ENCODE measurements at regions not wholly inside any gene's neighbourhood (a gene's known extent, or its start where the extent isn't known, plus 50 kb on each side); places are given as distances from the start of the nearest gene placed in this dataset.
A peak's percentile ranks its signal among the peaks of the same experiment; 100 is the strongest.

GRCh38 chr18:28363124-28363523 lies 186.2 kb upstream of the CDH2 start:
- no peaks in the 10 kb centered on the region for H3K27me3 Mint-ChIP-seq (ENCODE audit: insufficient read depth, low read depth)
- H3K27ac Mint-ChIP-seq = no peak overlapping the region
- H3K9me3 Mint-ChIP-seq = peaks cover 2% of the 10 kb centered on the region

GRCh38 chr18:28359176-28359575 lies 182.2 kb upstream of the CDH2 start:
- no peaks in the 10 kb centered on the region for H3F3A ChIP-seq (ENCODE audit: low read depth)
- no peaks in the 10 kb centered on the region for H3K4me1 Mint-ChIP-seq
- H3K27ac ChIP-seq = no peak overlapping the region
- H3K27me3 Mint-ChIP-seq (ENCODE audit: insufficient read depth, low read depth) = no peaks in the 10 kb centered on the region
- no peaks in the 10 kb centered on the region for H3K4me1 ChIP-seq
- H3K79me2 ChIP-seq (ENCODE audit: low read depth) = no peaks in the 10 kb centered on the region
- no peak overlapping the region for H2AFZ ChIP-seq (replicated peaks)
- no peak overlapping the region for H3K4me3 Mint-ChIP-seq
- no peaks in the 10 kb centered on the region for H3K9me3 ChIP-seq (ENCODE audit: low read depth)
- H3K9ac ChIP-seq = no peak overlapping the region
- H3K4me2 ChIP-seq = no peak overlapping the region
- H3K27ac Mint-ChIP-seq = no peak overlapping the region
- DNase-seq (ENCODE audit: low spot score) = no peak
- TF ChIP-seq EZH2 (IDR thresholded peaks at IDR 0.05) = no peak
- TF ChIP-seq, protein P1, sequence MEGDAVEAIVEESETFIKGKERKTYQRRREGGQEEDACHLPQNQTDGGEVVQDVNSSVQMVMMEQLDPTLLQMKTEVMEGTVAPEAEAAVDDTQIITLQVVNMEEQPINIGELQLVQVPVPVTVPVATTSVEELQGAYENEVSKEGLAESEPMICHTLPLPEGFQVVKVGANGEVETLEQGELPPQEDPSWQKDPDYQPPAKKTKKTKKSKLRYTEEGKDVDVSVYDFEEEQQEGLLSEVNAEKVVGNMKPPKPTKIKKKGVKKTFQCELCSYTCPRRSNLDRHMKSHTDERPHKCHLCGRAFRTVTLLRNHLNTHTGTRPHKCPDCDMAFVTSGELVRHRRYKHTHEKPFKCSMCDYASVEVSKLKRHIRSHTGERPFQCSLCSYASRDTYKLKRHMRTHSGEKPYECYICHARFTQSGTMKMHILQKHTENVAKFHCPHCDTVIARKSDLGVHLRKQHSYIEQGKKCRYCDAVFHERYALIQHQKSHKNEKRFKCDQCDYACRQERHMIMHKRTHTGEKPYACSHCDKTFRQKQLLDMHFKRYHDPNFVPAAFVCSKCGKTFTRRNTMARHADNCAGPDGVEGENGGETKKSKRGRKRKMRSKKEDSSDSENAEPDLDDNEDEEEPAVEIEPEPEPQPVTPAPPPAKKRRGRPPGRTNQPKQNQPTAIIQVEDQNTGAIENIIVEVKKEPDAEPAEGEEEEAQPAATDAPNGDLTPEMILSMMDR (IDR thresholded peaks at IDR 0.05) = no peak
- no peaks in the 10 kb centered on the region for H3K27me3 ChIP-seq
- H3K4me3 ChIP-seq = no peak overlapping the region
- no peaks in the 10 kb centered on the region for H3K36me3 Mint-ChIP-seq
- peaks cover 2% of the 10 kb centered on the region for H3K9me3 Mint-ChIP-seq
- no peaks in the 10 kb centered on the region for H4K20me1 ChIP-seq (ENCODE audit: low read depth)
- H3K36me3 ChIP-seq = no peaks in the 10 kb centered on the region

More at GRCh38 chr18:28363124-28363523, 186.2 kb upstream of the CDH2 start:
- H3K4me3 Mint-ChIP-seq = no peak overlapping the region
- Histone ChIP-seq H3K9ac (no peak overlapping the region), H3K4me3 (no peak overlapping the region), H3K4me1 (no peaks in the 10 kb centered on the region), H3K27me3 (no peaks in the 10 kb centered on the region), H3K27ac (no peak overlapping the region), H3K79me2 (ENCODE audit: low read depth) (no peaks in the 10 kb centered on the region), H3K4me2 (no peak overlapping the region), H3F3A (ENCODE audit: low read depth) (no peaks in the 10 kb centered on the region), H4K20me1 (ENCODE audit: low read depth) (no peaks in the 10 kb centered on the region), H2AFZ (replicated peaks) (no peak overlapping the region), H3K9me3 (ENCODE audit: low read depth) (no peaks in the 10 kb centered on the region), H3K36me3 (no peaks in the 10 kb centered on the region)
- no peak for DNase-seq (ENCODE audit: low spot score)
- H3K4me1 Mint-ChIP-seq = peaks cover 4% of the 10 kb centered on the region
- no peaks in the 10 kb centered on the region for H3K36me3 Mint-ChIP-seq
- TF ChIP-seq EZH2 (IDR thresholded peaks at IDR 0.05) (no peak), EZH2phosphoT487 (IDR thresholded peaks at IDR 0.05) (no peak)
- TF ChIP-seq, protein P1 (IDR thresholded peaks at IDR 0.05) = no peak

- H3K9me3 ChIP-seq (ENCODE audit: low read depth) = no peaks in the 10 kb centered on the region
- peaks cover 2% of the 10 kb centered on the region for H3K9me3 Mint-ChIP-seq
- TF ChIP-seq, protein P1 (IDR thresholded peaks at IDR 0.05) = peak; percentile 53
- no peak for TF ChIP-seq EZH2 (IDR thresholded peaks at IDR 0.05)
- no peaks in the 10 kb centered on the region for H3K4me1 Mint-ChIP-seq
- no peak overlapping the region for H3K9ac ChIP-seq
- no peaks in the 10 kb centered on the region for H4K20me1 ChIP-seq (ENCODE audit: low read depth)
- H3F3A ChIP-seq (ENCODE audit: low read depth) = no peaks in the 10 kb centered on the region
- no peaks in the 10 kb centered on the region for H3K79me2 ChIP-seq (ENCODE audit: low read depth)
- H3K4me2 ChIP-seq = no peak overlapping the region
- H3K4me3 ChIP-seq = no peak overlapping the region
- no peaks in the 10 kb centered on the region for H3K27me3 ChIP-seq
- DNase-seq (ENCODE audit: low spot score) = peak; percentile 42
- H3K4me3 Mint-ChIP-seq = no peak overlapping the region
- no peaks in the 10 kb centered on the region for H3K36me3 ChIP-seq
- H2AFZ ChIP-seq (replicated peaks) = peak overlapping the region; percentile 55
- H3K27ac ChIP-seq = no peak overlapping the region
- no peak overlapping the region for H3K27ac Mint-ChIP-seq
- no peaks in the 10 kb centered on the region for H3K36me3 Mint-ChIP-seq
- no peaks in the 10 kb centered on the region for H3K27me3 Mint-ChIP-seq (ENCODE audit: insufficient read depth, low read depth)
- no peaks in the 10 kb centered on the region for H3K4me1 ChIP-seq
Measured at GRCh38 chr18:28357766-28358401, 181.0 kb upstream of the CDH2 start.
